AG10803 (cell line): ENCODE measurements at regions not wholly inside any gene's neighbourhood (a gene's known extent, or its start where the extent isn't known, plus 50 kb on each side); places are given as distances from the start of the nearest gene placed in this dataset.

Experiments
- DNase-seq: peaks from one replicate; pipeline ENCODE4 v3.0.0; 2010; ENCODE audit warnings: low read depth
- H3K4me3 ChIP-seq: 2 replicates; pipeline ENCODE4 v1.5.1; 2011; ENCODE audit warnings: mild to moderate bottlenecking, low read length, control low read depth
- TF ChIP-seq, protein P1 (sequence below): conservative IDR thresholded peaks from 2 replicates; pipeline ENCODE4 v1.5.1; 2011; ENCODE audit warnings: mild to moderate bottlenecking, low read length, control low read depth, inconsistent platforms

DNA sequence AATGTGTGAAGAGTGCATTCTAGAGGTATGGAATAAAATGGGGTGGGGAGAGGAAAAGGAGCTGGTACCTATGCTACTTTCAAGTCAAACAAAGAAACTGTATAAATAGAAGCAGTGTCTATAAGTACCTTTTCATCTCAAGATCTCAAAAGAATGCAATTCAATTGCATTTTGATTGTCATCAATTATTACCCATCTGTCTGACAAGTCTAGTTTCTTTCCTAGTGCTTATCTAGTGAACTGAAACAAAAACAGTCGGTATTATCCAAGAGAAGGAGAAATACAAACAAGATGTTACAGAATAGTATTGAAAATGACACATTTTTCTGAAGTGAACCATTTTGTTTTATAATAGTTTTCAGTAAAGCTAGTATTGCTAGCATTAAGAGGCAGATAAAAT, 754.5 kb upstream of the LRRN3 start:
- TF ChIP-seq, protein P1, sequence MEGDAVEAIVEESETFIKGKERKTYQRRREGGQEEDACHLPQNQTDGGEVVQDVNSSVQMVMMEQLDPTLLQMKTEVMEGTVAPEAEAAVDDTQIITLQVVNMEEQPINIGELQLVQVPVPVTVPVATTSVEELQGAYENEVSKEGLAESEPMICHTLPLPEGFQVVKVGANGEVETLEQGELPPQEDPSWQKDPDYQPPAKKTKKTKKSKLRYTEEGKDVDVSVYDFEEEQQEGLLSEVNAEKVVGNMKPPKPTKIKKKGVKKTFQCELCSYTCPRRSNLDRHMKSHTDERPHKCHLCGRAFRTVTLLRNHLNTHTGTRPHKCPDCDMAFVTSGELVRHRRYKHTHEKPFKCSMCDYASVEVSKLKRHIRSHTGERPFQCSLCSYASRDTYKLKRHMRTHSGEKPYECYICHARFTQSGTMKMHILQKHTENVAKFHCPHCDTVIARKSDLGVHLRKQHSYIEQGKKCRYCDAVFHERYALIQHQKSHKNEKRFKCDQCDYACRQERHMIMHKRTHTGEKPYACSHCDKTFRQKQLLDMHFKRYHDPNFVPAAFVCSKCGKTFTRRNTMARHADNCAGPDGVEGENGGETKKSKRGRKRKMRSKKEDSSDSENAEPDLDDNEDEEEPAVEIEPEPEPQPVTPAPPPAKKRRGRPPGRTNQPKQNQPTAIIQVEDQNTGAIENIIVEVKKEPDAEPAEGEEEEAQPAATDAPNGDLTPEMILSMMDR = no peak
- H3K4me3 ChIP-seq = no peak overlapping the region
- no peak for DNase-seq

DNA sequence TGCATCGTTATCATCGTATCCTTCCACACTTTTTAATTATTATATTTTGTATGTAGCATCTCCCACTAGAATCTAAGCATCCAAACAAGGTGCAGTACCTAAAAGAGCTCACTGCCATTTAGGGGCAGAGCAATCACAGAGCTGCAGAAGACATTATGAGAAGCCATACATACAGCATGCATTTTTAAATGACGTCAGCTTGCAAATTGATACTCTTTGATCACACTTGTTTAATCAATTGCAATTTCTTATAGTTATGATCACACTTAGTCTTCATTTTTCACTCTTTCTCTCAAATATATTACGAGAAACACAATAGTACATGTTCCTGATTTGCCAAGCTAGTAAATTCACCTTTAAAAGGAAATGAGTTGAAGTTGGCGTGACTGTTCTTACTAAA, 753.3 kb upstream of the LRRN3 start:
- H3K4me3 ChIP-seq = no peak overlapping the region
- TF ChIP-seq, protein P1 = no peak
- no peak for DNase-seq

DNA sequence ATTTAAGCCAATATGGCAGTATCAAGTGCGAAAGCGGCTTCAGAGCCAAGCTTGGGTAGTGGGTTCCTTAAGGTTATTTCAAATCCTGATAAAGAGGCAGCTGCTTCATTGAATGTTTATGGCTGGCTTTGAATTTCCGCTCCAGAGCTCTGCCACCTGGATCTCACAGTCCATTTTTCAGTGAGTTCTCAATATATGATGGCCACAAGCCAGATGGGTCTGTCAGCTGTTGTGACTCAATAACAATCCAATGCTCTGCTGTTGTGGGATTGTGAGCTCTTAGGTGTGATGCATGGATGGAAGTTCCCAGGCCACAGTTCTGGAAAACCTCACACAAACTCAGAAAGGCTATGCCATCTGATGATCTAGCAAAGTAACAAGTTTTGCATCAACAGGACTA, 743.8 kb upstream of the LRRN3 start:
- TF ChIP-seq, protein P1 = no peak
- no peak for DNase-seq
- no peak overlapping the region for H3K4me3 ChIP-seq

DNA sequence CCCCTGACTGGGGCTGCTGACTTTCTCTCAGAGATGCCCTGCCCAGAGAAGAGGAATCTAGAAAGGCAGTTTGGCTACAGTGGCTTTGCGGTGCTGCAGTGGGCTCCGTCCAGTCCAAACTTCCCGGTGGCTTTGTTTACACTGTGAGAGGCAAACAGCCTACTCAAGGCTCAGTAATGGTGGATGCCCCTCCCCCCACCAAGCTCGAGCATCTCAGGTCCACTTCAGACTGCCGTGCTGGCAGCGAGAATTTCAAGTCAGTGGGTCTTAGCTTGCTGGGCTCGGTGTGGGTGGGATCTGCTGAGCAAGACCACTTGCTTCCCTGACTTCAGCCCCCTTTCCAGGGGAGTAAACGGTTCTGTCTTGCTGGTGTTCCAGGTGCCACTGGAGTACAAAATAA, 734.5 kb upstream of the LRRN3 start:
- TF ChIP-seq, protein P1 = no peak
- H3K4me3 ChIP-seq = no peak overlapping the region
- DNase-seq = no peak

DNA sequence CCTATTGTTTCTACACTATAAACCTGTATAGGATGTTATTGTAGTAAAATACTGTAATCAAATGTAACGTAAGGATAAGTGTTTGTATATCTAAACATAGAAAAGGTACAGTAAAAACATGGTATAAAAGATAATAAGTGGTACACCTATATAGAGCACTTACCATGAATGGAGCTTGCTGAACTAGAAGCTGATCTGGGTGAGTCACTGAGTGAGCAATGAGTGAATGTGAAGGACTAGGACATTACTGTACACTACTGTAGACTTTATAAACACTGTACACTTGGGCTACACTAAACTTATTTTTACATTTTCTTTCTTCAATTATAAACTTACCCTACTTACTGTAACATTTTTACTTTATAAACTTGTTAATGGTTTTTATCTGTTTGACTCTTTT, 732.9 kb upstream of the LRRN3 start:
- DNase-seq = no peak
- TF ChIP-seq, protein P1 = no peak
- no peak overlapping the region for H3K4me3 ChIP-seq

DNA sequence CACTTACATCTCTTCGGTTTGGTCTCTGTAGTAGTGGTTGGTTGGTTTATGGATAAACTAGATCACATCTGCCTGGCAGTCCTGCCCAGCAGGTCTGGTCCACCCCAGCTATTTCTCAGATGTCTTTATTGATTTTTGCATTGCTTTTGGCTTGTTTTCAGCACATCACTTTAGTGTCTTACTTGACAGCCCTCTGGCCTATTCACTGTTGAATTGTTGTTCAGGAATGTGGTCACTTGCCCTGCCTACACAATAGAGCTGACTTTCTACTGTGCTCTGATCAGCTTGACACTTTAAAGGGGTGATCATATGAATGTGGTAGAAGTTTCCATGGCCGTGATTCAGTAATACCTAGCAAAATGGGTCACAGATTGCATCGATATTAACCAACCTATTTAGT, 719.2 kb upstream of the LRRN3 start:
- TF ChIP-seq, protein P1 = no peak
- no peak for DNase-seq
- H3K4me3 ChIP-seq = no peak overlapping the region

DNA sequence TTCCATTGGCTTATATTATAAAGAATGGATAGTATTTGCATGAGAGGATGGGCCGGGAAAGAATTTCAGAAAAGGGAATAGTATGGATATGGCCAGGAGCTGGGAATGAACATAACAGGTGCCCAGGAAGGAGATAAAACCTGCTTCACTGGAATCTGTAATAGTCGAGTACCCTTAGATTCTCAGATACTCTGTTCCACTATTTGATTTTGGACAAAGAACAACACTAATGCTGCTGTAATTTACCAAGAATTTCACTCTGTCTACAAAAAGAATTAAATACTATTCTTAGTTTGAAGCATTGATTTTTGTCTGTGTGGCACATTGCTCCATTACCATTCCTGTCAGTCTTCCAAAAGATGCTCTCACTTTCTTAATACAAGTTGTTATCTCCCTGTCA, 718.2 kb upstream of the LRRN3 start:
- TF ChIP-seq, protein P1 = no peak
- no peak overlapping the region for H3K4me3 ChIP-seq
- no peak for DNase-seq
